SHP77 (cell line): ENCODE measurements at regions not wholly inside any gene's neighbourhood (a gene's known extent, or its start where the extent isn't known, plus 50 kb on each side); places are given as distances from the start of the nearest gene placed in this dataset.
"Not testable (repeated sequence)": the region's sequence is repeated elsewhere in the genome, so short reads cannot be mapped to it uniquely, and the experiment has no call there.

Source experiments
- DNase-seq, 2 experiments: peaks; one replicate each; lab custom pipeline; 2025; lab: John Stamatoyannopoulos, UW

DNA sequence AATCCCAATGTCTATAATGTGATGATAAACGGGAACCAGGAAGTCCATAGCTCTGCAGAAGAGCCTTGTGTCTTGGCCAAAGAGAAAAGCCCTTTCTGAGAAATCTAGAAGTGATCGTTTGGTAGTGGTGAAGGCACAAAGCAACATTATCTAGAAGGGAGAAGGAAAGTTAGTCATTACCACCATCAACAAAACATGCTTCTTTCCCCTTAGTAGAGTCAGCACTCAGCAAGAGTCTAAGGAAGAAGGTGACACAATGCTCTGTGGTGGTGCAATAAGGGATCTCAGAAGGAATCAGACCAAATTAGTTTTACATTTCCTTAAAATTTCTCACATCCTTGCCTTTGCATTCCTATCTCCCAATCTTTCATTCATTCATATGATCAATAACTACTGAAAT, 134.4 kb upstream of the PRDX6 start:
- DNase-seq = no peak

DNA sequence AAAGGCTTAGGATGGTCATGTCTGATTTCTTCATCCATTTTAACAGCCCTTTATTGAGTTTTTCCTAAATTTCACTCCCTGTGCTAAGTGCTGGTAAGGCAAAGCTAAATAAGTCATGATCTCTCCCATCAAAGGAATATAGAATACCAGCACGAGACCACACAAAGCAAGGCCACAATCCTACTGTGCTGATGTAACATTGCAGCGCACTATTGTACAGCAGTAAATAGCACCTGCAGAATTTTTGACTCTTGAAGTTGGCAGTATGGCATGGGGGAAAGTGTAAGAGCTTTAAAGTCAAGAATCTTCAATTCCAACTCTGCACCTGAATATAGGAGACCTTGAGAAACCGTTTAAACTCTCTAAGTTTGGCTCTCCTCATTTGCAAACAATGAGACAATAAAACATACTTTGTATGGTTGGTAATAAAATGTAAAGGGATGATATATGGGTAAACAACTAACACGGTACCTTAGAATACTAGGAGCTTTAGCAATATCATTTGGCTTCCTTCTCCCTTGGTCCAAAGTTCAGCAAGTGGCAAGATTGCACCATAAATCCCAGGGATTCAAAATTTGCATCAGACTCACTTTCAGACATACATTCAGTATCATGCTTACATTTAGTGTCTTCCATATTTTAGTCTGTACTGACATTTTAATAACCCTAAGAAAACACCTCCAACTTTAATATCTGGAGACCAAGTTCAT, 132.9 kb upstream of the PRDX6 start:
- no peak for DNase-seq

GRCh38 chr1:173347282-173347818, 129.8 kb upstream of the PRDX6 start:
- DNase-seq = no peak

GRCh38 chr1:173352635-173353034, 124.5 kb upstream of the PRDX6 start:
- DNase-seq = not testable (repeated sequence)

GRCh38 chr1:173353350-173353749, 123.8 kb upstream of the PRDX6 start:
- DNase-seq = no peak

GRCh38 chr1:173354937-173355280, 122.2 kb upstream of the PRDX6 start:
- no peak for DNase-seq

GRCh38 chr1:173355281-173356031, 121.7 kb upstream of the PRDX6 start:
- DNase-seq = no peak

GRCh38 chr1:173356191-173356762, 120.9 kb upstream of the PRDX6 start:
- no peak for DNase-seq

DNA sequence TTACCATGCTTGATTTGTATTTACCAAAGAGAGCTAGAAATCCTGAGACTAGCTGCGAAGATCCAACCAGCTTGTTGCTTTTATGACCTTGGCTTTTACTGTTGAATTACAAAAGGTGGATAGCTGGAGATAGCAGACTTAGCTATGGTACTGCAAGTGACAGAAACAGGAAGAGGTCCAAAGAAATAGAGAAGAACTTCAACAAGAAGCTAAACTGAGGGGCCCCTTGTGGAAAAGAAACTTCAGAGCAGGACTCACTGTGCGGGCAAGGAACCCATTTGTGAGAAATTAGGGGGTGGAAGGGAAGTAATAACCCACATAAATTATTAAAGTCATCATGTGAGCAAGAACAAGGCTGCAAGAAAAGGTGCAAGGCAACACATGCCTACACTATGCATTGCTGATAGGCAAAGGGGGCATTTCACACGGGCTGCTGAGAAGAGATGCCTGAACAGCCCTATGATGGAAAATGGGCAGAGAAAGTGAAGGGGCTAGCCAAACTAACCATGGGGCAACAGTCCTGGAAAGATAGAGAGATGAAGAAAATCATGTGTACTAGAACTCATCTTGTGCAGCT, 116.6 kb upstream of the PRDX6 start:
- DNase-seq = no peak

DNA sequence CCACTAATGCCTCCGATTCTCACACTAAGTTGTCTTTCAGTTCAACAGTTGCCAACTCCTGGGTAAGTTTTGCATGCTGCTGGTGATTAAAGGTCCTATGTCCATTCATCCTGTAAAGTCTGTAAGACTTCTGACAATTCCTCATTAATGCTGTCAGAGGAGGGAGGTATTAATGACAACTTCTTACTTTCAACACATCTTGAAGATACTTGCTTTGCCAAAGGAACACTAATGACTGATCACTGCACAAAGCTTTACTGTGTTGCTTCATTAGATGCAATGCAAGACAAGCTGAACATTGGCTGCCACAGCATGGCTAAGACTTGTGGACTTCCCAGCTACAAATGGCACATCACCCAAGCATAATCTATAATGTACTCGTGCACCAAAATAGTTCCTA, 114.6 kb upstream of the PRDX6 start:
- DNase-seq = no peak

DNA sequence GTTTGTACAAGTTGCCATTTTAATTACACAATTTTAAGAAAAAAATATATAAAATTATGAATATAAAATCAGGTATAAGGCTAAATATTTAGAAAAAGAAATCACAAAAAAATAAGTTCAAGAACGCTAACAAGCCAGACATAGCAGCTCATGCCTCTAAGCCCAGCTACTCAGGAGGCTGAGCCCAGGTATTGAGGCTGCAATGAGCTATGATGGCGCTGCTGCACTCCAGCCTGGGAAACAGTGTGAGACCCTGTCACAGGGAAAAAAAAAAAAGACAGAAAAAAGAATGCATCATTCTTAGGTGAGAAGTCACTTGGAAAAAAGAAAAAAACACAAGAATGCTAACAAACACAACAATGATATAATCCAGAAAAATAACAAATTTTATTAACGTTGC, 112.3 kb upstream of the PRDX6 start:
- DNase-seq = no peak

- no peak for DNase-seq
Measured at GRCh38 chr1:173365341-173365740, 111.8 kb upstream of the PRDX6 start.

DNA sequence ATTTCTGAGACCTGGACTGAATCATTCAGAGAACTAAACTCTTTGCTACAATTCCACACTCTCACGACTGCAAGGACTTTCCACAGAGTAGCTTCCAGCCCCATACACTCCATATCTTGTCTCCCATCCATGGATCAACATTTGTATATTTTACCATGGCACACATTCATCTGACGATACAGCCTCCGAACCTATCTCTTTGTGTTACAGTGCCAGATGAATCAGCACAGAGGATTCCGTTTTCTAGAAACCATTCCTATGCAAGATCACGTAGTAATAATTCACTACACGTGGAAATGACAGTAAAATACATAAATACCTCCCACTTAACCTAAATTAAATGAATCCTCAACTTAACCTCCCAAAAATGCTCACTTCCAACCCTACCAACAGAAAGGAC, 110.0 kb upstream of the PRDX6 start:
- no peak for DNase-seq

DNA sequence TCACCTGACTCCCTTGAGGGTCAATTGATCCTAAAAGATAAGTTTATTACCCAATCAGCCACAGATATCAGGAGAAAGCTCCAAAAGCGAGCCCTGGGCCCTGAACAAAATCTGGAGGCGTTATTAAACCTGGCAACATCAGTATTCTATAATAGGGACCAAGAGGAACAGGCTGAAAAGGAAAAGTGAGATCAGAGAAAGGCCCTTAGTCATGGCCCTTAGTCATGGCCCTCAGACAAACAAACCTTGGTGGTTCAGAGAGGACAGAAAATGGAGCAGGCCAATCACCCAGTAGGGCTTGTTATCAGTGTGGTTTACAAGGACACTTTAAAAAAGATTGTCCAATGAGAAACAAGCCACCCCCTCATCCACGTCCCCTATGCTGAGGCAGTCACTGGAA, 106.5 kb upstream of the PRDX6 start:
- not testable (repeated sequence) for DNase-seq

- not testable (repeated sequence) for DNase-seq
Measured at GRCh38 chr1:173376065-173376464, 101.1 kb upstream of the PRDX6 start.

DNA sequence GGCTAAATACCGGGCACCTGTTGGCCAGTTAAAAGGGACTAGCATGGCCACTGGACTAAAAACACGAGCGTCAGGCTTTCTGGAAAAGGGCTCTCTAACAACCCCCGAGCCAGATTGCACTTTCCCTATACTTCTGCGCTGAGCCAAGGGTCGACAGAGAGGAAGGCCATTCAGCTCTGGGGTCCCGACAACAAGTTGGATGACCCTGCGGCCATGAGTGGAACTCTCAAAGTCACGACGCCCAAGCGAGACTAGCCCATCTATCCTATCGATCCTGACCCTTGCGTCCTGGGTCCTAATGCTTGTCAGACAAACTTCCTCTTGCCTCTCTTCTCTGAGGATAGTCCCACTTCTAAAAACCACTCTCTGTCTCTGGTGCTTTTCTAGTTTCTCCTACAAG, 99.9 kb upstream of the PRDX6 start:
- no peak for DNase-seq

DNA sequence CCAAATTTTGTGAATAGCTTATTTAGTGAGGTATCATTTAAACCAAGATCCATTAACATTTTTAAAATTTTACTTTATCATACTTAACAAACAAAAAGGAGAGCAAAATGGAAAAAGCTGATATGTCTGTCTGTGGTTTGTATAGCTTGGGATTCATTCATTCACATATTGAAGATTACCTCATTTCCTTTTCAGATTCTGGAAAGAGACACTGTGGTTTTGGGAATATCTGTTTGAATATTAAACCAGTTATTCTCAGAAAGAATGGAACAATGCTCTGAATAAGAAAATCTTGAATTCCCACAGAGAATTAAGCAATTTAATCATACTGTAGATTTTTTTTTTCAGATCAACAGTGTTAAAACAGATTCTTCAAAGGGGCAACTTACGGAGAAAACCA, 93.8 kb upstream of the PRDX6 start:
- no peak for DNase-seq

DNA sequence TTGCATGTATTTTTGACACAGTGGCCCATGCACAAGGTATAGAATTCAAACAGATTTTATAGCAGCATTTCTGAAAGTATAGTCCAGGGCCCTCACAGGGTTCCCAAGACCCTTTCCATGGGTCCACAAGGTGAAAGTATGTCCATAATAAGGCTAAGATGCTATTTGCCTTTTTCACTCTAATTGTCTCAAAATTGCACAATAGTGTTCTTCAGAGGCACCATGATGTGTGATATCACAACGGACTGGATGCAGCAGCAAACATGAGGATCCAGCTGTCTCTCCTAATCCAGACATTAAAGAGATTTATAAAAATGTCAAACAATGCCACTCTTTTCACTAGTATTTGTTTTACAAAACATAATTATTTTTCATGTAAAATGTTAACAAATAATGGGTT, 88.8 kb upstream of the PRDX6 start:
- no peak for DNase-seq

- DNase-seq = no peak
Measured at GRCh38 chr1:173392895-173393658, 84.1 kb upstream of the PRDX6 start.

GRCh38 chr1:173393659-173394000, 83.5 kb upstream of the PRDX6 start:
- DNase-seq = no peak

DNA sequence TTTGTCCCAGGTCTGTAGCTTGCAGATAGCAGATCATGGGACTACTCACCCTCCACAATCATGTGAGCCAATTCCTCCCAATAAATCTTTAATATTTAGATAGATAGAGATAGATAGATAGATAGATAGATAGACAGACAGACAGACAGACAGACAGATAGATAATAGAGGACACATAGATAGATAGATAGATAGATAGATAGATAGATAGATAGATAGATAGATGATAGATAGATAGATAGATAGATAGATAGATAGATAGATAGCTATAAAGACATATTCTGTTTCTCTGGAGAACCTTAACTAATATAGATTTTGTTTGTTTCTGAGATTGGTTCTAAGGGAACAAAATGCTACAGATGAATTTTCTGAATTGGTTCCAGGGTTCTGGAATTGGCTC, 82.3 kb upstream of the PRDX6 start:
- not testable (repeated sequence) for DNase-seq

DNA sequence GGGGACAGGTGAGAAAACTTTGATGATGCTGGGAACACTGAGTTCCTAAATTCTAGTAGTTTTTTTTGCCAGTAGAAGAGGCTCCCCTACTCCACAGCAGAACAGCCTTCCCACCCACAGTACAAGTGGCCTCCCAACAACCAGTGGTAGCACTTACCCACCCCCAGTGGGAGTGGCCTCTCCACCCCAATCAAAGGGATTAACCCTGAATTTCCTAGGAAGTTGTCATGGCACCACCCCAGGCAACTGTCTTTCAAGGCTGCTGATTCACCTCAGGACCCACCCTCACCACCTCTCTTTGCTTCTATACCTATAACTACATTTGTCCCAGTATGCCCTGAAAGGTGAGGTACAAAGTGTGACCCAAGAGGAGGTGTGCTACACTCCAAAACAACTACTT, 81.4 kb upstream of the PRDX6 start:
- no peak for DNase-seq
